BE2C (cell line): ENCODE measurements at regions not wholly inside any gene's neighbourhood (a gene's known extent, or its start where the extent isn't known, plus 50 kb on each side); places are given as distances from the start of the nearest gene placed in this dataset.

ENCODE experiments used
- DNase-seq: peaks from one replicate; pipeline ENCODE4 v3.0.0-alpha.2; 2020
- H3K27me3 ChIP-seq: fragments of 250-450 bp; sonication (Bioruptor Pico); 2 replicates; pipeline ENCODE4 v1.5.1; 2020; ENCODE audit warnings: mild to moderate bottlenecking
- H3K36me3 ChIP-seq: fragments of 250-450 bp; sonication (Bioruptor Pico); 2 replicates; pipeline ENCODE4 v1.5.1; 2020; ENCODE audit warnings: mild to moderate bottlenecking
- H3K4me1 ChIP-seq: fragments of 250-450 bp; sonication (Bioruptor Pico); 2 replicates; pipeline ENCODE4 v1.5.1; 2020
- H3K4me3 ChIP-seq: 2 replicates; pipeline ENCODE4 v1.5.1; 2011; ENCODE audit warnings: low read depth, low read length
- H3K9me3 ChIP-seq: fragments of 250-450 bp; sonication (Bioruptor Pico); 2 replicates; pipeline ENCODE4 v1.5.1; 2020
- CTCF ChIP-seq: IDR thresholded peaks from 2 replicates; pipeline ENCODE4 v1.5.1; 2012; ENCODE audit warnings: mild to moderate bottlenecking, low read depth, low read length

- no peaks in the 10 kb centered on the region for H3K36me3 ChIP-seq
- TF ChIP-seq CTCF, result no peak
- H3K27me3 ChIP-seq, result no peaks in the 10 kb centered on the region
- no peak for DNase-seq
- no peaks in the 10 kb centered on the region for H3K9me3 ChIP-seq
- no peak overlapping the region for H3K4me3 ChIP-seq
- H3K4me1 ChIP-seq, result no peaks in the 10 kb centered on the region
Measured at GRCh38 chr4:123283371-123283895, 113.2 kb upstream of the SPRY1 start.

- Histone ChIP-seq H3K36me3 (no peaks in the 10 kb centered on the region), H3K4me3 (no peak overlapping the region), H3K27me3 (no peaks in the 10 kb centered on the region), H3K9me3 (no peaks in the 10 kb centered on the region), H3K4me1 (no peaks in the 10 kb centered on the region)
- no peak for DNase-seq
- TF ChIP-seq CTCF, result no peak
Measured at GRCh38 chr4:123284168-123284567, 112.4 kb upstream of the SPRY1 start.

GRCh38 chr4:123286903-123287466 lies 109.6 kb upstream of the SPRY1 start:
- no peak for TF ChIP-seq CTCF
- H3K4me3 ChIP-seq, result no peak overlapping the region

GRCh38 chr4:123288309-123289025 lies 108.1 kb upstream of the SPRY1 start:
- Histone ChIP-seq H3K4me1 (no peaks in the 10 kb centered on the region), H3K27me3 (no peaks in the 10 kb centered on the region), H3K36me3 (no peaks in the 10 kb centered on the region), H3K4me3 (no peak overlapping the region), H3K9me3 (no peaks in the 10 kb centered on the region; the same call in 1 of the 2 replicates)
- DNase-seq, result no peak
- TF ChIP-seq CTCF, result no peak

More at GRCh38 chr4:123286903-123287466, 109.6 kb upstream of the SPRY1 start:
- Histone ChIP-seq H3K9me3 (no peaks in the 10 kb centered on the region; the same call in 1 of the 2 replicates), H3K36me3 (no peaks in the 10 kb centered on the region), H3K4me1 (no peaks in the 10 kb centered on the region), H3K27me3 (no peaks in the 10 kb centered on the region)
- DNase-seq, result no peak

GRCh38 chr4:123291329-123291728 lies 105.3 kb upstream of the SPRY1 start:
- H3K36me3 ChIP-seq, result no peaks in the 10 kb centered on the region
- H3K4me1 ChIP-seq, result no peaks in the 10 kb centered on the region
- no peak for TF ChIP-seq CTCF
- H3K4me3 ChIP-seq, result no peak overlapping the region
- no peaks in the 10 kb centered on the region for H3K27me3 ChIP-seq
- H3K9me3 ChIP-seq, result no peaks in the 10 kb centered on the region; the same call in 1 of the 2 replicates
- no peak for DNase-seq

- no peak for DNase-seq
- no peak overlapping the region for H3K4me3 ChIP-seq
- no peaks in the 10 kb centered on the region for H3K36me3 ChIP-seq
- no peaks in the 10 kb centered on the region for H3K4me1 ChIP-seq
- no peaks in the 10 kb centered on the region for H3K9me3 ChIP-seq
- no peaks in the 10 kb centered on the region for H3K27me3 ChIP-seq
- no peak for TF ChIP-seq CTCF
Measured at GRCh38 chr4:123297836-123298235, 98.8 kb upstream of the SPRY1 start.
